Neural progenitor cell (in vitro differentiated cells): ENCODE measurements at regions not wholly inside any gene's neighbourhood (a gene's known extent, or its start where the extent isn't known, plus 50 kb on each side); places are given as distances from the start of the nearest gene placed in this dataset.

Source experiments
- DNase-seq: peaks from one replicate; pipeline ENCODE4 v3.0.0-alpha.2; 2016; ENCODE audit warnings: low spot score
- H2AFZ ChIP-seq: fragments of 200-600 bp; sonication (generic); replicated peaks from 2 replicates; pipeline ENCODE4 v1.6.1; 2016; ENCODE audit warnings: antibody characterized with exemption
- H3F3A ChIP-seq: fragments of 200-600 bp; sonication (generic); 2 replicates; pipeline ENCODE4 v1.6.1; 2016; ENCODE audit warnings: antibody characterized with exemption, low read depth
- H3K27ac ChIP-seq: fragments of 200-600 bp; sonication (generic); 2 replicates; pipeline ENCODE4 v1.5.1; 2016; ENCODE audit warnings: mild to moderate bottlenecking
- H3K27me3 ChIP-seq: fragments of 200-600 bp; sonication (generic); 2 replicates; pipeline ENCODE4 v1.6.1; 2016; ENCODE audit warnings: mild to moderate bottlenecking, moderate library complexity
- H3K36me3 ChIP-seq: fragments of 200-600 bp; sonication (generic); 2 replicates; pipeline ENCODE4 v1.5.1; 2016
- H3K4me1 ChIP-seq: fragments of 200-600 bp; sonication (generic); 2 replicates; pipeline ENCODE4 v1.6.1; 2016; ENCODE audit warnings: mixed run types
- H3K4me2 ChIP-seq: fragments of 200-600 bp; sonication (generic); 2 replicates; pipeline ENCODE4 v1.6.1; 2016
- H3K4me3 ChIP-seq: fragments of 200-600 bp; sonication (generic); 2 replicates; pipeline ENCODE4 v1.5.1; 2016
- H3K79me2 ChIP-seq: fragments of 200-600 bp; sonication (generic); 2 replicates; pipeline ENCODE4 v1.6.1; 2016; ENCODE audit warnings: low read depth
- H3K9ac ChIP-seq: fragments of 200-600 bp; sonication (generic); 2 replicates; pipeline ENCODE4 v1.6.1; 2016
- H3K9me3 ChIP-seq: fragments of 200-600 bp; sonication (generic); 2 replicates; pipeline ENCODE4 v1.5.1; 2016; ENCODE audit warnings: low read depth
- H4K20me1 ChIP-seq: fragments of 200-600 bp; sonication (generic); 2 replicates; pipeline ENCODE4 v1.6.1; 2016; ENCODE audit warnings: low read depth
- H3K27ac Mint-ChIP-seq: 3 replicates; pipeline ENCODE4 v1.8.0; 2021; ENCODE audit warnings: mixed read lengths
- H3K27me3 Mint-ChIP-seq: 2 replicates; pipeline ENCODE4 v1.8.0; 2022; ENCODE audit warnings: low read depth, mild to moderate bottlenecking, inconsistent platforms, moderate library complexity, mixed read lengths; ENCODE audit not compliant: insufficient read depth
- H3K36me3 Mint-ChIP-seq: 3 replicates; pipeline ENCODE4 v1.8.0; 2021; ENCODE audit warnings: mixed read lengths
- H3K4me1 Mint-ChIP-seq: 3 replicates; pipeline ENCODE4 v1.8.0; 2021; ENCODE audit warnings: mixed read lengths
- H3K4me3 Mint-ChIP-seq: 3 replicates; pipeline ENCODE4 v1.8.0; 2021; ENCODE audit warnings: mild to moderate bottlenecking, moderate library complexity, mixed read lengths
- H3K9me3 Mint-ChIP-seq: 3 replicates; pipeline ENCODE4 v1.8.0; 2020; ENCODE audit warnings: mixed read lengths
- CTCF ChIP-seq: fragments of 200-600 bp; sonication (generic); IDR thresholded peaks from 2 replicates; pipeline ENCODE4 v1.5.1; 2017; ENCODE audit warnings: antibody characterized with exemption, mild to moderate bottlenecking
- EZH2 ChIP-seq: fragments of 200-600 bp; sonication (generic); IDR thresholded peaks from 2 replicates; pipeline ENCODE4 v1.6.1; 2017; ENCODE audit warnings: antibody characterized with exemption, mild to moderate bottlenecking, moderate library complexity
- EZH2phosphoT487 ChIP-seq: fragments of 200-600 bp; sonication (generic); IDR thresholded peaks from 2 replicates; pipeline ENCODE4 v1.6.1; 2017; ENCODE audit warnings: antibody characterized with exemption

GRCh38 chr1:59195151-59195550 is 101.7 kb upstream of the FGGY start:
- H3K27me3 Mint-ChIP-seq = peaks cover 3% of the 10 kb centered on the region

GRCh38 chr1:59198564-59198963 is 98.3 kb upstream of the FGGY start:
- H3K36me3 ChIP-seq = no peaks in the 10 kb centered on the region
- DNase-seq = no peak
- no peak overlapping the region for H3K9ac ChIP-seq
- no peak overlapping the region for H2AFZ ChIP-seq
- no peak overlapping the region for H3K4me3 ChIP-seq
- TF ChIP-seq CTCF (no peak), EZH2phosphoT487 (no peak), EZH2 (no peak)
- Mint-ChIP-seq H3K27ac (no peak overlapping the region), H3K9me3 (no peaks in the 10 kb centered on the region), H3K36me3 (no peaks in the 10 kb centered on the region), H3K27me3 (no peaks in the 10 kb centered on the region), H3K4me1 (no peaks in the 10 kb centered on the region), H3K4me3 (no peak overlapping the region)
- H4K20me1 ChIP-seq = no peaks in the 10 kb centered on the region
- no peaks in the 10 kb centered on the region for H3K27me3 ChIP-seq
- no peak overlapping the region for H3K27ac ChIP-seq
- no peaks in the 10 kb centered on the region for H3K79me2 ChIP-seq
- H3K4me2 ChIP-seq = no peak overlapping the region
- H3K4me1 ChIP-seq = peaks cover 9% of the 10 kb centered on the region
- no peaks in the 10 kb centered on the region for H3K9me3 ChIP-seq
- H3F3A ChIP-seq = no peaks in the 10 kb centered on the region

More at GRCh38 chr1:59195151-59195550, 101.7 kb upstream of the FGGY start:
- DNase-seq = no peak
- Mint-ChIP-seq H3K27ac (no peak overlapping the region), H3K4me1 (no peaks in the 10 kb centered on the region), H3K4me3 (no peak overlapping the region), H3K36me3 (no peaks in the 10 kb centered on the region), H3K9me3 (peaks cover 1% of the 10 kb centered on the region)
- no peak for TF ChIP-seq EZH2phosphoT487
- TF ChIP-seq EZH2 = no peak
- no peak for TF ChIP-seq CTCF
- H3K9me3 ChIP-seq = no peaks in the 10 kb centered on the region
- H3K79me2 ChIP-seq = no peaks in the 10 kb centered on the region
- H3K4me3 ChIP-seq = no peak overlapping the region
- no peaks in the 10 kb centered on the region for H4K20me1 ChIP-seq
- H3F3A ChIP-seq = no peaks in the 10 kb centered on the region
- H3K36me3 ChIP-seq = no peaks in the 10 kb centered on the region
- H2AFZ ChIP-seq = no peak overlapping the region
- no peak overlapping the region for H3K27ac ChIP-seq
- H3K27me3 ChIP-seq = no peaks in the 10 kb centered on the region
- H3K4me2 ChIP-seq = no peak overlapping the region
- H3K4me1 ChIP-seq = peaks cover 6% of the 10 kb centered on the region
- no peak overlapping the region for H3K9ac ChIP-seq

GRCh38 chr1:59199147-59199546 is 97.7 kb upstream of the FGGY start:
- Histone ChIP-seq H3K36me3 (no peaks in the 10 kb centered on the region), H3K27me3 (no peaks in the 10 kb centered on the region), H3F3A (no peaks in the 10 kb centered on the region), H3K9me3 (no peaks in the 10 kb centered on the region), H3K79me2 (no peaks in the 10 kb centered on the region), H3K4me3 (no peak overlapping the region), H3K27ac (no peak overlapping the region), H3K4me1 (peaks cover 9% of the 10 kb centered on the region), H3K4me2 (no peak overlapping the region), H3K9ac (no peak overlapping the region), H4K20me1 (no peaks in the 10 kb centered on the region), H2AFZ (no peak overlapping the region)
- TF ChIP-seq EZH2 (no peak), CTCF (no peak), EZH2phosphoT487 (no peak)
- H3K9me3 Mint-ChIP-seq = no peaks in the 10 kb centered on the region
- no peaks in the 10 kb centered on the region for H3K27me3 Mint-ChIP-seq
- H3K36me3 Mint-ChIP-seq = no peaks in the 10 kb centered on the region
- H3K4me1 Mint-ChIP-seq = no peaks in the 10 kb centered on the region
- H3K4me3 Mint-ChIP-seq = no peak overlapping the region
- no peak overlapping the region for H3K27ac Mint-ChIP-seq
- no peak for DNase-seq
